DMS79 treated with DMSO at 0.1 percent for 48 hours (cell line): ENCODE measurements at regions not wholly inside any gene's neighbourhood (a gene's known extent, or its start where the extent isn't known, plus 50 kb on each side); places are given as distances from the start of the nearest gene placed in this dataset.
"Not testable (repeated sequence)": the region's sequence is repeated elsewhere in the genome, so short reads cannot be mapped to it uniquely, and the experiment has no call there.

Experiments used
- DNase-seq: peaks from one replicate; lab custom pipeline; 2025; lab: John Stamatoyannopoulos, UW

DNA sequence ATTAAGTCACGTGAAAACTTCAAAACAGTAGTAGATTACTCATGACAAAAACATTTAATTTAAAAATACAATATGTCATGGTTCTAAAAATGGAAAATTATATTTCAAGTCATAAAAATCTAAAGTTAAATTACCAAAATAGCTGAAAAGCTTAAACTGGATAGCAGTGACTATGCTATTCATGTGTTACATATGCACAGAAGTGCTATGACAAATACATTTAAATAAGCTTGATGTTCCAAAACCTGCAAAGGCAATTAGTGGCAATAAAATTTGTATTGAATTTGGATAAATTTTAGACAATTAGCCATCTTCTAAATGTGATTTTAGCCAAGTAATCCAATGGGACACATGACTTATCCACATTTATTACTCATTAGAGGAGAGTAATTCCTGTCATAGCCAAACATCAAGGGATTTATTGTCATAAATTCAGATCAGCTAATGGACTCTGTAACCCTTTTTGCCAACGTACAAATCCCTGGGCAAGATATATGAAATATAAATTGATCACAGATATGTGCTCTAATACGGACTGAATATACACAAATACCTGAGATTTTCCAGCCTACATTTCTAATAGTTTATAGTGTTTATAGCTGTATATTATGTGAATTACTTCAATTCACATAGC, 419.4 kb downstream of the ISL1 start:
- no peak for DNase-seq

DNA sequence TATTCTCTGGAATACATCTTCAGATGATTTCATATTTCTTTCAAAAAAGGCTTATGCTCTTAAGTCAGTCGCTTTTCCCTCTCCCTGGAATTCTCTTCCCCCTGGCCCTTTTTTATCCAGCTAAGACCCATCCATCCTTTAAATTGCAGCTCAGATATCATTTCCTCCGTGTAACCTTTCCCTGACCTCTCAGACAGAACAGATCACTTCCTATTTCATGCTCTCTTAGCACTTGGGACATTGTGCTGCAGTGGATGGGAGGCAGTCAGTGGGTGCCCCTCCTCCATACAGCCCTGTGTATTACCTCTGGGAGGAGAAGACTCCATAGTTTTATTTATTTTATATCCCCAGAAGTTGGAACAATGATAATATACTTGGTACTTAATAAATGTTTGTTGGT, 423.4 kb downstream of the ISL1 start:
- no peak for DNase-seq

DNA sequence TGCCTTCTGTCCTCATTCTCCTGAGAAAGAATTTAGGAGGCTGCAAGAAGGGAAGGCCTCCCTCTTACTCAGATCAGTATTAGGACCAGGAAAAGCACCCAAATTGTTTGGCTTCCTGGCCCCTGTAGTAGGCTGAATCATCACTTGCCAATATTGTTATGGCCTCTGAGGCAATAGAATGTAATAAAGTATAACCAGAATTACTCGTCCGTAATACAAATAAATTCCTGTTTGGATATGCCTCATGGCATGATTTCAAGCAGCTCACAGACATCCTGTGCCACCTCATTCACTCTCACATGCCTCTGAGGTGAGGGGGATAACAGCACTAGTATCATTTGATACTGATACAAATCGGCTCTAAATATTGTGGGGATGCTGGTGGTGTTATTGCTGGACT, 427.3 kb downstream of the ISL1 start:
- no peak for DNase-seq

DNA sequence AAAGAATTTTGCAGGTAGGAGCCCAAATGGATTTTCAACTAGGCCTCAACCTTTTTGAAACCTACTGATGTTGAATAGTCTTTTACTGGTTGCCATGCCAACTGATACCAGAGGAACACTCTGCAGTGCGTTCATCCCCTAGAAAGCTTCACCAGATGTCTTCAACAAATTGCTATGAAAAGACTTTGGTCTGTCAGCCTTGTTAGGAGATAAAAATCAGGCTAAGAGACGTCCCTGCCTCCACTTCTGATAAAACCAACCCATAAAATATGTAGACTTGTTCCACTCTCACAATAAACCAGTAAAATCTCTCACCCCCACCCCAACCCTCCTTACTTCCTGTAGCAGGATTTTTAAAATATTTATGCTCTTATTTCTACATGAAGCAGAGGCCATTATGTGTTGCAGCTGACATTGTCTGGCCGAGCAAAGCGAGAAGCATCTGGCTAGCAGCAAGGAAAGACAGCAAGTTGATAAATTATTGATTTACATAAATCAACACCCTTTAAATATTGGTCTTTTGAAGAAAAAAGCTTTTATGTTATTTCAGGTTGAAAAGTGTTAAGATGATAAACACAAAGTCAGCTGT, 428.7 kb downstream of the ISL1 start:
- no peak for DNase-seq

GRCh38 chr5:51814817-51815216, 431.6 kb downstream of the ISL1 start:
- DNase-seq: not testable (repeated sequence)

GRCh38 chr5:51816427-51816826, 433.2 kb downstream of the ISL1 start:
- DNase-seq: no peak

- DNase-seq: no peak
These were observed 438.4 kb downstream of the ISL1 start for GRCh38 chr5:51821697-51822096.

- DNase-seq: no peak
These were observed 446.0 kb downstream of the ISL1 start for GRCh38 chr5:51829230-51829629.

GRCh38 chr5:51829691-51830090, 446.4 kb downstream of the ISL1 start:
- DNase-seq: peak; percentile 46

DNA sequence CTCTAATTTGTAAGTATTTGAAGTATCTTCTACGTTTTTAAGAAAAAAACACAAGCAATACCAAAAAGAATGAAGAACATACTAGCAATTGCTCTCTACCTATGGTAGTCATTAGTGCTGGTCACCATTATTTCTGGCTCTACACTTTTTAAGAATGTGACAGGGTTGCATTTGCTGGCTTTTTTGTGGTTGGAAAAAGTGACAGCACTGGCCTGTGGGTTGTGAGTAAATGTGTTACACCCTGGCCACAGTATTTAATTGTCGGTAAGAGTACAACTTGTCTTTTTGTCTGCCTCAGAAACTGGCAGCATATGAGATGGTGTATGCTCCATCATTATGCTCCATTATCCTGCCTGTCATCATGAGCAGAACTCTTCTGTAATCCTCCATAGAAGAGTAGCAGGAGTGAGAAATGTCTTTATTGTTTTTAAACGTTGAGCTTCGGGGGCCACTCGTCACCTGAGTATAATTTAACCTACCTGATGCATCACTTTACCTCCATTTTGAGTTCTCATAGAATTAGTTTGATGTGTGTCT, 449.8 kb downstream of the ISL1 start:
- DNase-seq: no peak

- no peak for DNase-seq
These were observed 455.2 kb downstream of the ISL1 start for GRCh38 chr5:51838459-51838858.

DNA sequence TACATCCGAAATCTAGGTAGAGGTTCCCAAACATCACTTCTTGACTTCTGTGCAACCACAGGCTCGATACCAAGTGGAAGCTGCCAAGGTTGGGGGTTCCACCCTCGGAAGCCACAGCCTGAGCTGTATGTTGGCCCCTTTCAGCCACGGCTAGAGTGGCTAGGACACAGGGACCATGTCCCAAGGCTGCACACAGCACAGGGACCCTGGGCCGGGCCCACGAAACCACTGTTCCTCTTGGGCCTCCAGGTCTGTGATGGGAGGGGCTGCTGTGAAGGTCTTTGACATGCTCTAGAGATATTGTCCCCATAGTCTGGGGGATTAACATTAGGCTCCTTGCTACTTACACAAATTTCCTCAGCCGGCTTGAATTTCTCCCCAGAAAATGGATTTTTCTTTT, 460.6 kb downstream of the ISL1 start:
- no peak for DNase-seq

DNA sequence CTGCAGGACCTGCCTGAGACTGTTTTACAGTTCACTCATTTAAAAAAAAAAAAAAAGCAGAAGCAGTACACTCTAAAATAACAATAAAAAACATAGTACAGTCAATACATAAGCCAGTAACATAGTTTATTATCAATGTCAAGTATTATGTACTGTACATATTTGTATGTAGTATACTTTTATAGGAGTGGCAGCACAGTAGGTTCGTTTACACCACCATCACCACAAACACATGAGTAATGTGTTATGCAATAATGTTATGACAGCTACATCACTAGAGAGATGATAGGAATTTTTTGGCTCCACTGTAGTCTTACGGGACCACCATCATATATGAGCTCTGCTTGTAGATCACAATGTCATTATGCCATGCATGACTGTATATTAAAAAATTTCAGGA, 462.8 kb downstream of the ISL1 start:
- DNase-seq: no peak

GRCh38 chr5:51859624-51860023, 476.4 kb downstream of the ISL1 start:
- no peak for DNase-seq

DNA sequence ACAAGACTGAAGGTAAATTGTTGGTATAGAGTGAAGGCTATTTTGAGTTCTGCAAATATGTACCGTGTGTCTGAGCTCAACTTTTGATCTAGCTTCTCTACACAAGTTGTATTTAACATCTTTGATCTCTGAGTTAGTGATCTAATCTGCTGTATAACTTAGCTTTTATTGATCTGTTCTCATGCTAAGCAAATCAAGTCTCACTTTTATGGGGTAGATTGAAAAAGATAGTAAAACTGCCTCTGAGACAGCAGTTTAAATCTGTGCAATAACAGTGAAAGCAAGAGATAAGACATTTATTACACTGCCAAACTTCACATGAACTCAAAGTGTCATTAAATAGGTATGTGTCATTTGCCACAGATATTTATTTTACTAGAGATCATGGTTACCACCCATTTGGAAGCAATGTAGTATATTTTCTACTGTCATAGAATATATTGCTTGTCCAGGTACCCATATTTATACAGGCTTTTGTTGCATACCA, 477.3 kb downstream of the ISL1 start:
- no peak for DNase-seq

- no peak for DNase-seq
These were observed 488.9 kb downstream of the ISL1 start for GRCh38 chr5:51872144-51872543.

GRCh38 chr5:51881901-51882300, 498.7 kb downstream of the ISL1 start:
- DNase-seq: no peak

DNA sequence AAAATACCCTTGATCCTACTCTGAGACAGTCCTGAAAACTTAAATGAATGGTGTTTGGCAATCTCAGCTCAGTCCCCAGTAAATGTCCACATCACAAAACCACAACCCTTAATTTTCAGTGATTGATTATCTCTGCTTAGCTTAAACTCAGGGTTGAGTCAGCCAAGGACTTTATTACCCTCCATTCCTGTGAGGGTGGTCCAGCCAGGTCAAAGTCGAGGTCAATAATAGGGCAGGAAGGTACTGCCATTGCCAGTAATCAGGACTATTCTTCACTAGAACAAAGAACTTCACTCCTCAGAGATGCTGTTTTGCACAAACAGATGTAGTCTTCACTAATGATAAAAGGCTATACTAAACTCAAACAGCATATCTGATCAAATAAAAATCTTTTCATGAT, 499.4 kb downstream of the ISL1 start:
- no peak for DNase-seq

DNA sequence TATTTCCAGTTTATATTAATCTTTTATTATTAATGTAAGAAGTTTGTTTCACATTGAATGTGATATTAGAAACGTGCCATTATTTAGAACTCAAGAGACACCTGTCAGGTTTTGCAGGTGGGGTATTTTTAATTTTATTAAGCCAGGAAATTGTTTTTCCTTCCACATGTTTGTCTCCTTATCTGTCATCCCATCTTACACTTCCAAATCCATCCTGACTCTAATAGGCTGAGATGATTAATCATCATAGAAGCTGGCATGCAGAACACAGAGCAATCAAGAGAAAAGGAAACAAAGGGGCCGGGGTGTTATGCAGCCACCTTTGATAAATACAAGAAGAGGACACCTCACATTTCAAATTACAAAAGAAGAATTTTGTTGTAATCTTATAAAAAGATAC, 506.5 kb downstream of the ISL1 start:
- no peak for DNase-seq

DNA sequence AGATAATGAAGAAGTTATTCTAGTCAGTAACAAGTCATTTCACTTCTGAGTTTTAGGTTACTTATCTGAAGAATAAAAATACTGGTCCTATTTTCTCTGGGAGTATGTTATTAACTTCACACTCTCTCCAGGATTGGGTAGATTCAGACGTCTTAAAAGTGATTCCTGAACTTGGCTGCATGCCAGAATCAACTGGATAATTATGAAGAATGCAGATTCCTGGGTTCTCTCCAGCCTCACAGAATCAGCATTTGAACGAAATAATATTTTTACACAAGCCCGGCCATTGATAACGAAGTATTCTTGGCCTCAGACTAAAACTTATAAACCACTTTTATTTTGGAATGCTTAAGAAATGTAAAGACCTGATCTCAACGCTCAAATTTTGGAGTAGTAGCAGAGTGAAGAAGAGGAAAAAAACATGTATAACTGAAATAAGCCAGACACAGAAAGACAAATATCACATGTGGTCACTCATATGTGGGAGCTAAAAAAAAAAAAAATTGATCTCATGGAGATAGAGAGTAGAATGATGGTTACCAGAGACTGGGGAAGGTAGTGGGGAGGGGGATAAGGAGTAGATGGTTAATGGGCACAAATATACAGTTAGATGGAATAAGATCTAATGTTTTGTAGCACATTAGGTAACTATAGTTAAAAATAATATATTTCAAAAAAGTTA, 507.3 kb downstream of the ISL1 start:
- no peak for DNase-seq

DNA sequence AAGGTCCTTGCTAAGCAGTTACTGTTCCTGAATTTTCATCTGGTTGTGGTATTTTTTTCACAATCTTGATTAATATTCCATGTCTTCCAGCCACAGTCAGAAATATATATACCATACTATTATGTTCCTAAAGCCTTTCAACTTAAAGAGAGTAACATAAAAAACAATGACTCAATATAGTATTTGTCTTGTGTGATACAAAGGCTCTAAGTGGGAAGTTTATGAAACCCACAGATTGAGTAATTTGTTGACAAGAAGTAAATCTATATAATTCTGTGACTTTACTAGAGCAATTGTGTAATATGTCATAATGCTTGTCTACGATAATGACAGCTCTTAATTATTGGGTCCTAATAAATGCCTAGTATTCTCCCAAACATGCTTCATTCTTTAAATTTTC, 509.4 kb downstream of the ISL1 start:
- DNase-seq: no peak

DNA sequence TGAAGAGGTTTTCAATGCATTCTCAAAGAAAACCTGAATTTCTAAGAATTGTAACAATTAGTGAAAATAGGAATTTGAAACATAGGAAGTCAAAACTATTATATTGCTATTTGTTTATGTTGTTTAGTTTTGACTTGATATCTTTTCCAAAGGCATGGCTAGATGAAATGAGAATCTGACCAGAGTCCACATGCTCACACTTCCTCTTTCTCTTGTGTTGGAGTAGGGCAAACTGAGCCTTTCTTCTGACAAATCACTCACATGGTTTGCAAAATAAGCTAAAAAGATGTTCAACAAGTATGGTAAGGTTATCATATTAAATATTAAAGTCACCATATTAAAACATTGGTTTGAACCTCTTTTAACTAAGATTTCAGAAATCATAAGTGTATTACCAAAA, 512.6 kb downstream of the ISL1 start:
- no peak for DNase-seq

GRCh38 chr5:51902512-51902911, 519.3 kb downstream of the ISL1 start:
- peak; percentile 64 for DNase-seq
